ENCODE measurements at regions not wholly inside any gene's neighbourhood (a gene's known extent, or its start where the extent isn't known, plus 50 kb on each side); places are given as distances from the start of the nearest gene placed in this dataset.

DNA sequence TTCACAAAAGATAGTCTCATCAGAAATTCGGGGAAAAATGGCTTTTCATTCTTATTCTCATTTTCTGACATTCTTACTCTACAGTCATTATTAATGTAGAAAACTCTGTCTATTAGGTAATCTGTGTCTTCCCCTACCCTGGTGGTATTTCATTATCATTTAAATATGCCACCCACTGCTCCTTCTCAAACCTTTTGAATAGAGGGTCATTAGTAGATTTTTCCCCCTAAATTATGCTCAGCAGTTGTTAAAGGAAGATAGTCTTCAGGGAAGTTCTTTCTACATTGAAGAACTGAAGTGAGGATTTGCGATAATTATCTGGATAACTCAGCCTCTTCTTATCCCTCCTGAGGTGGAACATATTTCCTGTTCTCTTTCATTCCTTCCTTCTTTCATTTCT is 989.5 kb upstream of the RBFOX1 start:
- no peaks in the 10 kb centered on the region for H3K27me3 ChIP-seq (ENCODE audit: insufficient read depth, poor library complexity, severe bottlenecking)

DNA sequence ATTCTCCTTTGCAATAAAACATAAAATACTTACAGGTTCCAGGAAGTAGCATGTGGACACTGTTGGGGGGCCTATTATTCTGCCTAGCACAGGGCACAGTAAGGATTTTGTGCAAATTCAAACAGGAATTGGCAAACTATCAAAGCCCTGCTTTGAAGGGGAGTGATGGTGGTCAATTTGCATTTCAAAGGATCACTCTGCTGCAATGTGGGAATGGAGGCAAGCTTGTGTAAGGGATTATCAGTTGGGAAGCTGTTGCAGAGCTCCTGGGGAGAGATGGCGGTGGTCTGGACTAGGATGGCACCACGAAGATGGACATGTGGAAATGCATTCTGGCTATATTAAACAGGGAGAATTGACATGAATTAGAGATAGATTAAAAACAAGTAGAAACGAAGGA is 990.7 kb upstream of the RBFOX1 start:
- Histone ChIP-seq H3K27me3 (ENCODE audit: insufficient read depth, poor library complexity, severe bottlenecking) (no peaks in the 10 kb centered on the region), H3K9me3 (ENCODE audit: severe bottlenecking) (no peaks in the 10 kb centered on the region), H3K4me1 (ENCODE audit: insufficient read depth, poor library complexity, severe bottlenecking) (no peaks in the 10 kb centered on the region), H3K4me3 (ENCODE audit: severe bottlenecking) (no peak overlapping the region), H3K36me3 (ENCODE audit: low read depth) (no peaks in the 10 kb centered on the region), H3K27ac (ENCODE audit: poor library complexity, severe bottlenecking) (no peak overlapping the region)
- ATAC-seq (ENCODE audit: low read depth) (no peak), DNase-seq (ENCODE audit: low spot score) (no peak)
- TF ChIP-seq, protein P1, sequence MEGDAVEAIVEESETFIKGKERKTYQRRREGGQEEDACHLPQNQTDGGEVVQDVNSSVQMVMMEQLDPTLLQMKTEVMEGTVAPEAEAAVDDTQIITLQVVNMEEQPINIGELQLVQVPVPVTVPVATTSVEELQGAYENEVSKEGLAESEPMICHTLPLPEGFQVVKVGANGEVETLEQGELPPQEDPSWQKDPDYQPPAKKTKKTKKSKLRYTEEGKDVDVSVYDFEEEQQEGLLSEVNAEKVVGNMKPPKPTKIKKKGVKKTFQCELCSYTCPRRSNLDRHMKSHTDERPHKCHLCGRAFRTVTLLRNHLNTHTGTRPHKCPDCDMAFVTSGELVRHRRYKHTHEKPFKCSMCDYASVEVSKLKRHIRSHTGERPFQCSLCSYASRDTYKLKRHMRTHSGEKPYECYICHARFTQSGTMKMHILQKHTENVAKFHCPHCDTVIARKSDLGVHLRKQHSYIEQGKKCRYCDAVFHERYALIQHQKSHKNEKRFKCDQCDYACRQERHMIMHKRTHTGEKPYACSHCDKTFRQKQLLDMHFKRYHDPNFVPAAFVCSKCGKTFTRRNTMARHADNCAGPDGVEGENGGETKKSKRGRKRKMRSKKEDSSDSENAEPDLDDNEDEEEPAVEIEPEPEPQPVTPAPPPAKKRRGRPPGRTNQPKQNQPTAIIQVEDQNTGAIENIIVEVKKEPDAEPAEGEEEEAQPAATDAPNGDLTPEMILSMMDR (IDR thresholded peaks at IDR 0.05; ENCODE audit: poor library complexity, severe bottlenecking) = no peak

More for the DNA sequence above, 989.5 kb upstream of the RBFOX1 start:
- H3K36me3 ChIP-seq (ENCODE audit: low read depth) = no peaks in the 10 kb centered on the region
- H3K4me1 ChIP-seq (ENCODE audit: insufficient read depth, poor library complexity, severe bottlenecking) = no peaks in the 10 kb centered on the region
- H3K4me3 ChIP-seq (ENCODE audit: severe bottlenecking) = no peak overlapping the region
- no peak for ATAC-seq (ENCODE audit: low read depth)
- TF ChIP-seq, protein P1 (IDR thresholded peaks at IDR 0.05; ENCODE audit: poor library complexity, severe bottlenecking) = no peak
- no peak for DNase-seq (ENCODE audit: low spot score)
- H3K27ac ChIP-seq (ENCODE audit: poor library complexity, severe bottlenecking) = no peak overlapping the region
- no peaks in the 10 kb centered on the region for H3K9me3 ChIP-seq (ENCODE audit: severe bottlenecking)

DNA sequence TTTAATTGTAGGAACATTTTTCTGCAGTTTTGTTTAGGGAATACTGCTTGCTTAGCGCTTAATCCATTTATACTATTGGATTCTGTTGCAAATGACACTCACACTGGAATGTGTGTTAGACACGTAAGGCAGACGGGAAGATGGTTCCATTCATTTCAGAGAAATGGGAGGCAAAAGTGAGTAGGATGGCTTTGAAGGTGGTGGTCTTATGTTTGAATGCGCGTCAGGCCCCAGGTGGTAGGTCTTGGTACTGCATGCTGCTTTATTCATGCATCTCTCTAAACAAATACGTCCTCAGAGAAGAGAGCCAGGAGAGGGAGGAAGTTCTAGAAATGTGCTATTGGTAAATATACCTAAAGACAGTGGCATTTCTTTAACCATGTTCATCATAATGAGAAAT is 997.6 kb upstream of the RBFOX1 start:
- Histone ChIP-seq H3K36me3 (ENCODE audit: low read depth) (no peaks in the 10 kb centered on the region), H3K4me3 (ENCODE audit: severe bottlenecking) (no peak overlapping the region), H3K27ac (ENCODE audit: poor library complexity, severe bottlenecking) (no peak overlapping the region), H3K4me1 (ENCODE audit: insufficient read depth, poor library complexity, severe bottlenecking) (no peaks in the 10 kb centered on the region), H3K9me3 (ENCODE audit: severe bottlenecking) (no peaks in the 10 kb centered on the region), H3K27me3 (ENCODE audit: insufficient read depth, poor library complexity, severe bottlenecking) (no peaks in the 10 kb centered on the region)
- ATAC-seq (ENCODE audit: low read depth) = no peak
- TF ChIP-seq, protein P1 (IDR thresholded peaks at IDR 0.05; ENCODE audit: poor library complexity, severe bottlenecking) = peak; percentile 29
- no peak for DNase-seq (ENCODE audit: low spot score)

DNA sequence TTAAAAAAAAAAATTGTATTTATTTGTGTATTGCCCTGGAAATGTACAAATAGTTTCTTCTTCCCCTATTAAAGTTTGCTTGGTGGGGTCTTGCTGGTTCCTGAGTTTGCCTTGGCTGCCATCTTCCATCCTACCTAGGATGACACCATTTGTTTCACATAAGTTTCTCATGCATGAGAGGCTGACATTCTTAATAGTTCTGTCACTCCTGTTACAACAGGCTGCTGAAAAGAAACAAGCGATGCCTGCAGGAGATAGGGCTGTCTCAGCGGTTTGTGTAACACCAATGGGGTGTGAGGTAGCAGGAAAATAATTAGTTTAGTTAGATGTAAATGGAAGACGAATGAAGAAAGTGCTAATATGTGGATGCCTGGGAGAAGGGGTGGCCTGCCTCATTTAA is 1000.9 kb upstream of the RBFOX1 start:
- TF ChIP-seq, protein P1 (IDR thresholded peaks at IDR 0.05; ENCODE audit: poor library complexity, severe bottlenecking) = no peak
- Histone ChIP-seq H3K4me1 (ENCODE audit: insufficient read depth, poor library complexity, severe bottlenecking) (no peaks in the 10 kb centered on the region), H3K36me3 (ENCODE audit: low read depth) (no peaks in the 10 kb centered on the region), H3K4me3 (ENCODE audit: severe bottlenecking) (no peak overlapping the region), H3K27ac (ENCODE audit: poor library complexity, severe bottlenecking) (no peak overlapping the region), H3K9me3 (ENCODE audit: severe bottlenecking) (no peaks in the 10 kb centered on the region), H3K27me3 (ENCODE audit: insufficient read depth, poor library complexity, severe bottlenecking) (no peaks in the 10 kb centered on the region)
- no peak for DNase-seq (ENCODE audit: low spot score)
- no peak for ATAC-seq (ENCODE audit: low read depth)

DNA sequence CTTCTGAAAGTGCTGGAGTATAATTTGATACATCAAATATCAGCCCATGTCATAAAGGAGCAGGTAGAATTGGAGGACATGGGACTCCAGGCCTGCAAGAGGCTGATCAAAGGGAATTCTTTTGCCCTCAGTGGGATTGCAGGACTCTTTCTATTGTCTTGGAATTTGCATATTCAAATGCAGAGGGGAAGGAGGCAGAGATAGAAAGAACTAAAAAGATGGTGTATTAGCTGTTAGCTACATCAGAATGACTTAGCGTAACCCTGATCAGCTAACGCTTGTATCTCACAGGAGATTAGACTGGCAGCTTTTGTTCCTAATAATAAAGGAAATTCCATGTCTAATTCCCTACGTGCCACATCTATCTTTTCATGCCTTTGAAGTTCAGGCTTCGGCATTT is 1014.7 kb upstream of the RBFOX1 start:
- no peak overlapping the region for H3K27ac ChIP-seq (ENCODE audit: poor library complexity, severe bottlenecking)
- no peaks in the 10 kb centered on the region for H3K36me3 ChIP-seq (ENCODE audit: low read depth)
- TF ChIP-seq, protein P1 (IDR thresholded peaks at IDR 0.05; ENCODE audit: poor library complexity, severe bottlenecking) = no peak
- no peak overlapping the region for H3K4me3 ChIP-seq (ENCODE audit: severe bottlenecking)
- no peaks in the 10 kb centered on the region for H3K4me1 ChIP-seq (ENCODE audit: insufficient read depth, poor library complexity, severe bottlenecking)
- ATAC-seq (ENCODE audit: low read depth) (no peak), DNase-seq (ENCODE audit: low spot score) (no peak)
- no peaks in the 10 kb centered on the region for H3K27me3 ChIP-seq (ENCODE audit: insufficient read depth, poor library complexity, severe bottlenecking)
- no peaks in the 10 kb centered on the region for H3K9me3 ChIP-seq (ENCODE audit: severe bottlenecking)
